ENCODE measurements at regions not wholly inside any gene's neighbourhood (a gene's known extent, or its start where the extent isn't known, plus 50 kb on each side); places are given as distances from the start of the nearest gene placed in this dataset.

- DNase-seq (no peak), ATAC-seq (no peak)
- Mint-ChIP-seq H3K9me3 (no peaks in the 10 kb centered on the region), H3K27me3 (no peaks in the 10 kb centered on the region), H3K27ac (no peak overlapping the region), H3K4me1 (ENCODE audit: low read depth) (peaks cover 3% of the 10 kb centered on the region), H3K36me3 (ENCODE audit: low read depth) (no peaks in the 10 kb centered on the region), H3K4me3 (no peak overlapping the region)
- intact Hi-C loops (cut with micrococcal nuclease) = no loop called here
- TF ChIP-seq, protein P1, sequence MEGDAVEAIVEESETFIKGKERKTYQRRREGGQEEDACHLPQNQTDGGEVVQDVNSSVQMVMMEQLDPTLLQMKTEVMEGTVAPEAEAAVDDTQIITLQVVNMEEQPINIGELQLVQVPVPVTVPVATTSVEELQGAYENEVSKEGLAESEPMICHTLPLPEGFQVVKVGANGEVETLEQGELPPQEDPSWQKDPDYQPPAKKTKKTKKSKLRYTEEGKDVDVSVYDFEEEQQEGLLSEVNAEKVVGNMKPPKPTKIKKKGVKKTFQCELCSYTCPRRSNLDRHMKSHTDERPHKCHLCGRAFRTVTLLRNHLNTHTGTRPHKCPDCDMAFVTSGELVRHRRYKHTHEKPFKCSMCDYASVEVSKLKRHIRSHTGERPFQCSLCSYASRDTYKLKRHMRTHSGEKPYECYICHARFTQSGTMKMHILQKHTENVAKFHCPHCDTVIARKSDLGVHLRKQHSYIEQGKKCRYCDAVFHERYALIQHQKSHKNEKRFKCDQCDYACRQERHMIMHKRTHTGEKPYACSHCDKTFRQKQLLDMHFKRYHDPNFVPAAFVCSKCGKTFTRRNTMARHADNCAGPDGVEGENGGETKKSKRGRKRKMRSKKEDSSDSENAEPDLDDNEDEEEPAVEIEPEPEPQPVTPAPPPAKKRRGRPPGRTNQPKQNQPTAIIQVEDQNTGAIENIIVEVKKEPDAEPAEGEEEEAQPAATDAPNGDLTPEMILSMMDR (IDR thresholded peaks at IDR 0.05) = no peak
- POLR2A ChIA-PET = no interaction called here
- CTCF ChIA-PET = no interaction called here
Measured at GRCh38 chr15:87639305-87640011, 617.1 kb downstream of the NTRK3 start.

- ChIA-PET POLR2A (no interaction called here), CTCF (no interaction called here)
- no peaks in the 10 kb centered on the region for H3K27me3 Mint-ChIP-seq
- no peak overlapping the region for H3K27ac Mint-ChIP-seq
- H3K9me3 Mint-ChIP-seq = no peaks in the 10 kb centered on the region
- ATAC-seq (no peak), DNase-seq (no peak)
- peaks cover 3% of the 10 kb centered on the region for H3K4me1 Mint-ChIP-seq (ENCODE audit: low read depth)
- no peak overlapping the region for H3K4me3 Mint-ChIP-seq
- intact Hi-C loops (cut with micrococcal nuclease) = no loop called here
- no peaks in the 10 kb centered on the region for H3K36me3 Mint-ChIP-seq (ENCODE audit: low read depth)
- TF ChIP-seq, protein P1 (IDR thresholded peaks at IDR 0.05) = no peak
Measured at GRCh38 chr15:87638554-87639083, 617.9 kb downstream of the NTRK3 start.

GRCh38 chr15:87634361-87634760, 622.2 kb downstream of the NTRK3 start:
- DNase-seq (no peak), ATAC-seq (no peak)
- no peaks in the 10 kb centered on the region for H3K27me3 Mint-ChIP-seq
- no peaks in the 10 kb centered on the region for H3K36me3 Mint-ChIP-seq (ENCODE audit: low read depth)
- H3K4me1 Mint-ChIP-seq (ENCODE audit: low read depth) = no peaks in the 10 kb centered on the region
- POLR2A ChIA-PET = no interaction called here
- H3K9me3 Mint-ChIP-seq = no peaks in the 10 kb centered on the region
- no peak overlapping the region for H3K27ac Mint-ChIP-seq
- CTCF ChIA-PET = interaction anchor here (1.1 kb wide), 1 partner anchor 29 kb away, joined by 3 read pairs; no protein-coding TSS in a partner anchor
- TF ChIP-seq, protein P1 (IDR thresholded peaks at IDR 0.05) = no peak
- intact Hi-C loops (cut with micrococcal nuclease) = no loop called here
- no peak overlapping the region for H3K4me3 Mint-ChIP-seq

GRCh38 chr15:87633525-87633924, 623.0 kb downstream of the NTRK3 start:
- POLR2A ChIA-PET = no interaction called here
- no peaks in the 10 kb centered on the region for H3K4me1 Mint-ChIP-seq (ENCODE audit: low read depth)
- no peaks in the 10 kb centered on the region for H3K36me3 Mint-ChIP-seq (ENCODE audit: low read depth)
- no peak overlapping the region for H3K4me3 Mint-ChIP-seq
- no peak for DNase-seq
- CTCF ChIA-PET = no interaction called here
- no peaks in the 10 kb centered on the region for H3K9me3 Mint-ChIP-seq
- no peak overlapping the region for H3K27ac Mint-ChIP-seq
- intact Hi-C loops (cut with micrococcal nuclease) = no loop called here
- no peak for ATAC-seq
- H3K27me3 Mint-ChIP-seq = no peaks in the 10 kb centered on the region
- TF ChIP-seq, protein P1 (IDR thresholded peaks at IDR 0.05) = no peak

DNA sequence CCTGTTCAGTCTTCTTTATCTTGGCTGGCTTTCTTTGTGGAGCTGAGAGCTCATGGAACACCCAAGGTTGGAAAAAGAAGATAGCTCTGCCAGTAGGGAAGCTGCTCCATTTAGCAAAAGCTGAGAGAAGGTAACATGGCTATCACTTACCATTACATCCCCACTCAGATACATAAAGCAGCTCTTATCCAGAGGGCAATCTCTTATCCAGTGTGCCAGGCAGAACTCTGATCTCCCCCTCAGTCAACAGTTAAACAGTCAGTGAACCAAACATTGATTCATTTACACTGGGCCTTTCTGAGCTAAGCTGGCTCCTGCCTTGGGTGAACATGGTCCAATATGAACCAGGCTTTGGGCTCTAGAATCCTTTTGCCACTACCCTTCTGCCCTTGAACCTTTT, 624.2 kb downstream of the NTRK3 start:
- Mint-ChIP-seq H3K27ac (no peak overlapping the region), H3K27me3 (no peaks in the 10 kb centered on the region)
- CTCF ChIA-PET = no interaction called here

More for the DNA sequence above, 624.2 kb downstream of the NTRK3 start:
- TF ChIP-seq, protein P1 (IDR thresholded peaks at IDR 0.05) = no peak
- no peak overlapping the region for H3K4me3 Mint-ChIP-seq
- no peak for ATAC-seq
- POLR2A ChIA-PET = no interaction called here
- H3K4me1 Mint-ChIP-seq (ENCODE audit: low read depth) = no peaks in the 10 kb centered on the region
- intact Hi-C loops (cut with micrococcal nuclease) = no loop called here
- no peak for DNase-seq
- no peaks in the 10 kb centered on the region for H3K9me3 Mint-ChIP-seq
- H3K36me3 Mint-ChIP-seq (ENCODE audit: low read depth) = no peaks in the 10 kb centered on the region
